ENCODE measurements at regions not wholly inside any gene's neighbourhood (a gene's known extent, or its start where the extent isn't known, plus 50 kb on each side); places are given as distances from the start of the nearest gene placed in this dataset.

GRCh38 chr12:108055141-108055540 is 73.9 kb upstream of the WSCD2 start:
- TF ChIP-seq EZH2 (IDR thresholded peaks at IDR 0.05; ENCODE audit: insufficient read depth, poor library complexity, severe bottlenecking) (no peak), EZH2phosphoT487 (IDR thresholded peaks at IDR 0.05; ENCODE audit: insufficient read depth, low read depth) (no peak)

Data from GM23248 (cell line).